SK-N-SH treated with all-trans-retinoic acid at 6 μM for 48 hours (cell line): ENCODE measurements at regions not wholly inside any gene's neighbourhood (a gene's known extent, or its start where the extent isn't known, plus 50 kb on each side); places are given as distances from the start of the nearest gene placed in this dataset.

Experiments
- ATAC-seq: fragments of 200-7000 bp; cut with Tn5 transposase; 3 replicates; pipeline ENCODE4 v1.9.1; 2020; ENCODE audit warnings: mild to moderate bottlenecking, moderate library complexity
- ARNTL ChIP-seq: fragments of 450-650 bp; formaldehyde crosslinking; IDR thresholded peaks from 2 replicates; pipeline ENCODE4 v1.5.0; 2020; ENCODE audit warnings: low read depth, mild to moderate bottlenecking, moderate library complexity, borderline replicate concordance
- BACH2 ChIP-seq: fragments of 250-450 bp; sonication (Bioruptor Pico); IDR thresholded peaks from 2 replicates; pipeline ENCODE4 v1.9.0; 2021; ENCODE audit warnings: mild to moderate bottlenecking, borderline replicate concordance
- CREB5 ChIP-seq: fragments of 250-450 bp; sonication (Bioruptor Pico); IDR thresholded peaks from 2 replicates; pipeline ENCODE4 v1.5.1; 2020; ENCODE audit warnings: low read depth, mild to moderate bottlenecking, moderate library complexity
- CSDC2 ChIP-seq: fragments of 250-450 bp; sonication (Bioruptor Pico); IDR thresholded peaks from 2 replicates; pipeline ENCODE4 v1.5.0; 2020; ENCODE audit warnings: mild to moderate bottlenecking, moderate library complexity
- ESRRG ChIP-seq: fragments of 250-450 bp; sonication (Bioruptor Pico); IDR thresholded peaks from 2 replicates; pipeline ENCODE4 v1.6.1; 2021; ENCODE audit warnings: mild to moderate bottlenecking
- GLIS3 ChIP-seq: fragments of 250-450 bp; sonication (Bioruptor Pico); IDR thresholded peaks from 2 replicates; pipeline ENCODE4 v1.5.0; 2020; ENCODE audit warnings: mild to moderate bottlenecking, moderate library complexity
- OSR1 ChIP-seq: fragments of 250-450 bp; sonication (Bioruptor Pico); IDR thresholded peaks from 2 replicates; pipeline ENCODE4 v1.8.0; 2022; ENCODE audit warnings: moderate library complexity, mild to moderate bottlenecking, inconsistent platforms
- RARB ChIP-seq: fragments of 250-450 bp; sonication (Bioruptor Pico); IDR thresholded peaks from 2 replicates; pipeline ENCODE4 v1.8.0; 2021; ENCODE audit warnings: mild to moderate bottlenecking, moderate library complexity
- SNAI2 ChIP-seq: fragments of 250-450 bp; sonication (Bioruptor Pico); IDR thresholded peaks from 2 replicates; pipeline ENCODE4 v1.5.0; 2020; ENCODE audit warnings: mild to moderate bottlenecking, moderate library complexity
- TCF4 ChIP-seq: fragments of 250-450 bp; sonication (Bioruptor Pico); IDR thresholded peaks from 2 replicates; pipeline ENCODE4 v1.8.0; 2021; ENCODE audit warnings: mild to moderate bottlenecking, moderate library complexity, borderline replicate concordance
- ZC3H10 ChIP-seq: fragments of 250-450 bp; sonication (Bioruptor Pico); IDR thresholded peaks from 2 replicates; pipeline ENCODE4 v1.5.1; 2021; ENCODE audit warnings: mild to moderate bottlenecking, moderate library complexity
- ZFP30 ChIP-seq: fragments of 450-650 bp; formaldehyde crosslinking; IDR thresholded peaks from 2 replicates; pipeline ENCODE4 v1.5.0; 2022; ENCODE audit warnings: mild to moderate bottlenecking, moderate library complexity
- ZNF565 ChIP-seq: fragments of 450-650 bp; formaldehyde crosslinking; conservative IDR thresholded peaks from 2 replicates; pipeline ENCODE4 v1.5.0; 2020; ENCODE audit warnings: low read depth, mild to moderate bottlenecking, moderate library complexity
- ZNF8 ChIP-seq: fragments of 450-650 bp; formaldehyde crosslinking; IDR thresholded peaks from 2 replicates; pipeline ENCODE4 v1.5.0; 2020; ENCODE audit warnings: mild to moderate bottlenecking, moderate library complexity
- TF ChIP-seq, protein P1 (sequence below): fragments of 250-450 bp; sonication (Bioruptor Pico); IDR thresholded peaks from 2 replicates; pipeline ENCODE4 v1.5.1; 2021; ENCODE audit warnings: mild to moderate bottlenecking, moderate library complexity
- TF ChIP-seq, protein P2 (sequence below): fragments of 250-450 bp; sonication (Bioruptor Pico); IDR thresholded peaks from 2 replicates; pipeline ENCODE4 v1.8.0; 2020; ENCODE audit warnings: mild to moderate bottlenecking, moderate library complexity, borderline replicate concordance
- TF ChIP-seq, protein P3 (sequence below): fragments of 250-450 bp; sonication (Bioruptor Pico); IDR thresholded peaks from 2 replicates; pipeline ENCODE4 v1.5.0; 2020; ENCODE audit warnings: mild to moderate bottlenecking, moderate library complexity

DNA sequence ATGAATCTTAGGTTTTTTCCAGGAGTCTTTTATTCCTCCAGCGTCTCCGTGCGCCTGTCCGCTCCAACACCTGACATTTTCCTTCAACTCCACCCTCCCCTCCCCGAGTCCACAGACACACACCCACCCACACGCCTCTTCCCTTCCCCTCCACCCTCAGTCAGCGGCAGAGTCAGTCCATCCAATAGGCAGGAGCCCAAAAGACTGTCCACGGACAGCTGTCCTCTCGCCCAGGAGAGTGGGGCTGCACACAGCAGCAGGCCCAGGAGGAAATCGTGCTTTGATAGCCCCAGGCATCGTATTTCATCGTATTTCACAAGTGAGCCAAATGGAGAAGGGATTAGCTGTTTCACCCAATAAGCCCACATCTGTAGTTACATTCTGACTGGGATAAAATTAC lies 285.1 kb downstream of the ZEB1 start (continued):
- TF ChIP-seq, protein P1, sequence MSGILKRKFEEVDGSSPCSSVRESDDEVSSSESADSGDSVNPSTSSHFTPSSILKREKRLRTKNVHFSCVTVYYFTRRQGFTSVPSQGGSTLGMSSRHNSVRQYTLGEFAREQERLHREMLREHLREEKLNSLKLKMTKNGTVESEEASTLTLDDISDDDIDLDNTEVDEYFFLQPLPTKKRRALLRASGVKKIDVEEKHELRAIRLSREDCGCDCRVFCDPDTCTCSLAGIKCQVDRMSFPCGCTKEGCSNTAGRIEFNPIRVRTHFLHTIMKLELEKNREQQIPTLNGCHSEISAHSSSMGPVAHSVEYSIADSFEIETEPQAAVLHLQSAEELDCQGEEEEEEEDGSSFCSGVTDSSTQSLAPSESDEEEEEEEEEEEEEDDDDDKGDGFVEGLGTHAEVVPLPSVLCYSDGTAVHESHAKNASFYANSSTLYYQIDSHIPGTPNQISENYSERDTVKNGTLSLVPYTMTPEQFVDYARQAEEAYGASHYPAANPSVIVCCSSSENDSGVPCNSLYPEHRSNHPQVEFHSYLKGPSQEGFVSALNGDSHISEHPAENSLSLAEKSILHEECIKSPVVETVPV, result no peak
- TF ChIP-seq OSR1 (no peak), BACH2 (CRISPR knock-in tag) (no peak)

DNA sequence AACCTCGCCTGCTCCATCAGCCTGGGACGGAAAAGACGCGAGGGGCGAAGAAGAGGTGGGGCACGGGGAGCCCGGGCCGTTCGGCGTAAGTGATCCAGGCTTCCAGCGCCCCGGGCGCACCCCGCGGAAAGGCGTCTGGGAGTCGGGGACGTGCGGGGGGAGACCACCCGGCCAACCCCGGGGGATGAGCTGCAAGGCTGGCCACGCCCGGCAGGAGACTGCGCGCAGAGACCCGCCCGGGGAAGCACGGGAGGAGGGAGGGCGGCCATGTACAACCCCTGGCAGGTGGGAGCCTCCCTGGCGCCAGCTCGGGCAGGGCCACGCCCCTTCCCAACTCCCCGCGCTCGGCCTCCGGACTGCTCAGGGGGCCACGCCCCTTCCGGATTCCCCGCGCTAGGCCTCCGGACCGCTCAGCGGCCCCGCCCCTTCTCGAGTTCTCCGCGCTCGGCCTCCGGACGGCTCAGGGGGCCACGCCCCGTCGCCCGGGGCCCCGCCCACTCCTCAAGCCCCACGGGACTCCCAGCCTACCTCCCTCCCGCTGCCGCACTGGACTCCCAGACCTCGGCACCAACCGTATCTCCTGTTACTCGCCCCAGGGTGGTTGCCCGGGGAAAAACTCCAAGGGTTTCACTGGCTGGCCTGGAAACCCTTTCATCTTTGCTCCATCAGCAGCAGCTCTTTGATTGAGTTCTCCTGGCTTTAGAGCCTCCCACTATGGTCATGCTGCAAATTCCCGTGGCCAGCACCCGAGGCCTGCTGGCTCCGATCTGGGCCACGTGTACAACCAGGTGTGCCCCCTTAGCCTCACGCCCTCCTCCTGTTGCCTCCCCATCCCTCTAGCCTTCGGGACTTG lies 284.4 kb downstream of the ZEB1 start:
- no peak for TF ChIP-seq ZC3H10
- TF ChIP-seq ARNTL (CRISPR knock-in tag), result no peak
- TF ChIP-seq TCF4 (CRISPR knock-in tag), result 0 out of 2 replicates have a peak, but pooled peaks have one; percentile 32
- TF ChIP-seq CREB5, result no peak
- TF ChIP-seq, protein P2, sequence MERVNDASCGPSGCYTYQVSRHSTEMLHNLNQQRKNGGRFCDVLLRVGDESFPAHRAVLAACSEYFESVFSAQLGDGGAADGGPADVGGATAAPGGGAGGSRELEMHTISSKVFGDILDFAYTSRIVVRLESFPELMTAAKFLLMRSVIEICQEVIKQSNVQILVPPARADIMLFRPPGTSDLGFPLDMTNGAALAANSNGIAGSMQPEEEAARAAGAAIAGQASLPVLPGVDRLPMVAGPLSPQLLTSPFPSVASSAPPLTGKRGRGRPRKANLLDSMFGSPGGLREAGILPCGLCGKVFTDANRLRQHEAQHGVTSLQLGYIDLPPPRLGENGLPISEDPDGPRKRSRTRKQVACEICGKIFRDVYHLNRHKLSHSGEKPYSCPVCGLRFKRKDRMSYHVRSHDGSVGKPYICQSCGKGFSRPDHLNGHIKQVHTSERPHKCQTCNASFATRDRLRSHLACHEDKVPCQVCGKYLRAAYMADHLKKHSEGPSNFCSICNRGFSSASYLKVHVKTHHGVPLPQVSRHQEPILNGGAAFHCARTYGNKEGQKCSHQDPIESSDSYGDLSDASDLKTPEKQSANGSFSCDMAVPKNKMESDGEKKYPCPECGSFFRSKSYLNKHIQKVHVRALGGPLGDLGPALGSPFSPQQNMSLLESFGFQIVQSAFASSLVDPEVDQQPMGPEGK (CRISPR knock-in tag), result no peak
- 0 out of 2 replicates have a peak, but pooled peaks have one; percentile 30 for TF ChIP-seq SNAI2 (CRISPR knock-in tag)
- no peak for TF ChIP-seq BACH2 (CRISPR knock-in tag)
- no peak for TF ChIP-seq ZFP30
- TF ChIP-seq GLIS3 (CRISPR knock-in tag), result 0 out of 2 replicates have a peak, but pooled peaks have one; percentile 4
- TF ChIP-seq, protein P3, sequence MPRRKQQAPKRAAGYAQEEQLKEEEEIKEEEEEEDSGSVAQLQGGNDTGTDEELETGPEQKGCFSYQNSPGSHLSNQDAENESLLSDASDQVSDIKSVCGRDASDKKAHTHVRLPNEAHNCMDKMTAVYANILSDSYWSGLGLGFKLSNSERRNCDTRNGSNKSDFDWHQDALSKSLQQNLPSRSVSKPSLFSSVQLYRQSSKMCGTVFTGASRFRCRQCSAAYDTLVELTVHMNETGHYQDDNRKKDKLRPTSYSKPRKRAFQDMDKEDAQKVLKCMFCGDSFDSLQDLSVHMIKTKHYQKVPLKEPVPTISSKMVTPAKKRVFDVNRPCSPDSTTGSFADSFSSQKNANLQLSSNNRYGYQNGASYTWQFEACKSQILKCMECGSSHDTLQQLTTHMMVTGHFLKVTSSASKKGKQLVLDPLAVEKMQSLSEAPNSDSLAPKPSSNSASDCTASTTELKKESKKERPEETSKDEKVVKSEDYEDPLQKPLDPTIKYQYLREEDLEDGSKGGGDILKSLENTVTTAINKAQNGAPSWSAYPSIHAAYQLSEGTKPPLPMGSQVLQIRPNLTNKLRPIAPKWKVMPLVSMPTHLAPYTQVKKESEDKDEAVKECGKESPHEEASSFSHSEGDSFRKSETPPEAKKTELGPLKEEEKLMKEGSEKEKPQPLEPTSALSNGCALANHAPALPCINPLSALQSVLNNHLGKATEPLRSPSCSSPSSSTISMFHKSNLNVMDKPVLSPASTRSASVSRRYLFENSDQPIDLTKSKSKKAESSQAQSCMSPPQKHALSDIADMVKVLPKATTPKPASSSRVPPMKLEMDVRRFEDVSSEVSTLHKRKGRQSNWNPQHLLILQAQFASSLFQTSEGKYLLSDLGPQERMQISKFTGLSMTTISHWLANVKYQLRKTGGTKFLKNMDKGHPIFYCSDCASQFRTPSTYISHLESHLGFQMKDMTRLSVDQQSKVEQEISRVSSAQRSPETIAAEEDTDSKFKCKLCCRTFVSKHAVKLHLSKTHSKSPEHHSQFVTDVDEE (CRISPR knock-in tag), result peak; percentile 47; the same call in 1 of the 2 replicates
- peak; percentile 96 for ATAC-seq

DNA sequence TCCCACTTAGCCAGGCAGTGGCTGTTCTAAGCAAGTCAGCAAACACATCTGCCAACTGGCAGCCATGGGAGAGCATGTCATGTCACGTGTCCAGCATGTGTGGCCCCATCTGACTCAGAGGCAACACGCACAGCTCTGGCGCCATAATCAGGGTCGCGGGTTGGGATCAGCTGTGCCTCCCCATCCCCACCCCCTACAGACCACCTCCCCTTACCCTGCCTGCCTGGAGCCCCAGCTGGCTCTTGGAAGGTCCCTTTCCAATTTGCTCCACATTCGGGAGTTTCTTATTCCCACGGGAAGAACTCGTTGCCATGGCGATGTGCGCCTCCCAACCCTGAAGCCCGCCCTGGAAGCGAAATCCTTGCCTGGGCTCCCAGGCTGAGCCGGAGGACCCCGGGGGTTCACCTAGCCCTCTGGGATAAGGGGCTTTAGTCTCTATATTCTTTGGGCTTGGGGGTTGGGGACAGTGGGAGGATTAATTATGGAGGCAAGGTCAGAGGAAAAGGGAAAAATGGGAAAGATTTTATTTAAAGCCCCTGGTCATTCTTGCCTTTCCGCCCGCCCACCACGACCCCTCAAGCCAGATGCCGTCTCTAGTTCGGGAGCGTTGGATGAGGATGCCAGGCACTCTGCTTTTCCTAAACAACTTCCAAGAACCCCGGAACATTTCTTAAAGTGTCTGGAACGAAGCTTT lies 283.7 kb downstream of the ZEB1 start:
- ATAC-seq, result peak; percentile 30
- TF ChIP-seq ESRRG (no peak), CSDC2 (CRISPR knock-in tag) (no peak)

DNA sequence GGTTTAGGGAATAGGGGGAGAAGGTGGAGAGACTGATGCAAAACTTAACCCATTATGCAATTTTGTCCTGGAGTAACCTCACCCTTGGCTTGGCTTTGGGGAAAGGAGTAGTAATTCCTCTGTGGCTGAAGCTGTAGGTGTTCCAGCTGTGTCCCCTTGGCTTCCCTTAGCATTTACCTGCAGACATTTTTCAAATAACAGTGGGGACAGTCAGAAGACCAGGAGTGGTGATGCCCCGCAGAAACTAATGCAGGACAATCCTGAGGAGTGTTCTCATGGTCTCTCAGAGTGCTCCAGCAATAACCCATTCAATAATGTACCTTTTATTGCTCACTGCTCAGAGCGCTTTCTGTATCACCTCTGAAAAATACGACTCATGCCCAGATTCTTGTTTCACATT lies 282.1 kb downstream of the ZEB1 start:
- no peak for TF ChIP-seq BACH2 (CRISPR knock-in tag)
- no peak for TF ChIP-seq ARNTL (CRISPR knock-in tag)
- no peak for TF ChIP-seq OSR1
- no peak for TF ChIP-seq ZNF8
- TF ChIP-seq ZNF565 (CRISPR knock-in tag), result no peak
- TF ChIP-seq, protein P1, result no peak
- TF ChIP-seq CREB5, result no peak
- TF ChIP-seq ZFP30, result no peak
- TF ChIP-seq RARB (CRISPR knock-in tag), result no peak
- no peak for TF ChIP-seq SNAI2 (CRISPR knock-in tag)
- ATAC-seq, result no peak
